ENCODE measurements at regions not wholly inside any gene's neighbourhood (a gene's known extent, or its start where the extent isn't known, plus 50 kb on each side); places are given as distances from the start of the nearest gene placed in this dataset.
"Not testable (repeated sequence)": the region's sequence is repeated elsewhere in the genome, so short reads cannot be mapped to it uniquely, and the experiment has no call there.

- TF ChIP-seq, protein P1, sequence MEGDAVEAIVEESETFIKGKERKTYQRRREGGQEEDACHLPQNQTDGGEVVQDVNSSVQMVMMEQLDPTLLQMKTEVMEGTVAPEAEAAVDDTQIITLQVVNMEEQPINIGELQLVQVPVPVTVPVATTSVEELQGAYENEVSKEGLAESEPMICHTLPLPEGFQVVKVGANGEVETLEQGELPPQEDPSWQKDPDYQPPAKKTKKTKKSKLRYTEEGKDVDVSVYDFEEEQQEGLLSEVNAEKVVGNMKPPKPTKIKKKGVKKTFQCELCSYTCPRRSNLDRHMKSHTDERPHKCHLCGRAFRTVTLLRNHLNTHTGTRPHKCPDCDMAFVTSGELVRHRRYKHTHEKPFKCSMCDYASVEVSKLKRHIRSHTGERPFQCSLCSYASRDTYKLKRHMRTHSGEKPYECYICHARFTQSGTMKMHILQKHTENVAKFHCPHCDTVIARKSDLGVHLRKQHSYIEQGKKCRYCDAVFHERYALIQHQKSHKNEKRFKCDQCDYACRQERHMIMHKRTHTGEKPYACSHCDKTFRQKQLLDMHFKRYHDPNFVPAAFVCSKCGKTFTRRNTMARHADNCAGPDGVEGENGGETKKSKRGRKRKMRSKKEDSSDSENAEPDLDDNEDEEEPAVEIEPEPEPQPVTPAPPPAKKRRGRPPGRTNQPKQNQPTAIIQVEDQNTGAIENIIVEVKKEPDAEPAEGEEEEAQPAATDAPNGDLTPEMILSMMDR (IDR thresholded peaks at IDR 0.05; ENCODE audit: low read length) = not testable (repeated sequence)
- not testable (repeated sequence) for TF ChIP-seq EZH2 (IDR thresholded peaks at IDR 0.05; ENCODE audit: borderline replicate concordance, low read length)
Observed at GRCh38 chr16:88129133-88129532, 177.9 kb downstream of the BANP start.

All from OCI-LY1 (cell line).